ENCODE measurements at regions not wholly inside any gene's neighbourhood (a gene's known extent, or its start where the extent isn't known, plus 50 kb on each side); places are given as distances from the start of the nearest gene placed in this dataset.

DNA sequence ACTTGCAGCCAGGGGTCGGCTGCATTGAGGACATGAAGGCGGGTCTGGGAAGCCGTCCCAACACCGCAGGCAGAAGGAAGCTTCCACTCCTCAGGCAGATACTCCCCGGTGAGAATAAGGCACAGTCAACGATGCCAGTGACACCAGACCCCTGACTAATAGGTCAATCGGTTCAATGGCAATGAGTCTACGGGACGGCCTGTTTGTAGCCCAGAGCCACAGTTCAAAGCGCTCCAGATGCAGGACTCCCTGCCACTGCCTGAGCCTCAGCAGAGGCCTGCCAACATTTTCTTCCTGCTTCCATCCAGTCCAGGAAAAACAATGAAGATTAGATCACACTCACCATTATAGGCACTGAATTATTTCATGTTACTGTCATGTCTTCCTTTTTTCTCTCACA is 84.5 kb upstream of the SIMC1 start:
- Histone ChIP-seq H3K4me1 (ENCODE audit: insufficient read depth, low read length) (no peaks in the 10 kb centered on the region), H4K20me1 (ENCODE audit: insufficient read depth, low read length) (no peaks in the 10 kb centered on the region), H3K4me3 (replicated peaks in 1 of 3; ENCODE audit: insufficient read depth in 1 of 3, low read depth in 2 of 3, low read length in 3 of 3) (no peak overlapping the region), H3K79me2 (ENCODE audit: insufficient read depth, low read length) (no peaks in the 10 kb centered on the region), H3K4me2 (ENCODE audit: low read depth, low read length) (no peak overlapping the region), H3K9ac (ENCODE audit: insufficient read depth, low read depth, low read length) (no peak overlapping the region), H3K9me3 (ENCODE audit: low read length) (no peaks in the 10 kb centered on the region), H3K36me3 (replicated peaks in 1 of 2; ENCODE audit: control insufficient read depth in 1 of 2, insufficient read depth in 2 of 2, low read length in 2 of 2) (no peaks in the 10 kb centered on the region), H3K27ac (ENCODE audit: extremely low read length, insufficient read depth, low read length) (no peak overlapping the region), H2AFZ (ENCODE audit: low read length) (no peak overlapping the region), H3K27me3 (ENCODE audit: control insufficient read depth in 1 of 2, insufficient read depth in 2 of 2, low read length in 2 of 2) (peaks cover 0 to 18% of the 10 kb centered on the region in 2 experiments; a peak in 3 of 5 replicates)
- POLR2A ChIA-PET, result no interaction called here
- intact Hi-C loops (cut with micrococcal nuclease; ENCODE audit: unreplicated experiment) (no loop called here), in situ Hi-C loops (cut with HindIII; ENCODE audit: extremely low pct_ligation_motif_present, low pct_unique_long_range_greater_than_20kb) (no loop called here)
- 68% methylated on average over 5 of the region's 10 CpGs for WGBS (ENCODE audit: low lambda C conversion rate)
- no peak for FAIRE-seq
- CTCF ChIA-PET (ENCODE audit: low intra/inter-chr PET ratio, low total read pairs), result no interaction called here
- ATAC-seq, result no peak
- TF ChIP-seq, protein P1, sequence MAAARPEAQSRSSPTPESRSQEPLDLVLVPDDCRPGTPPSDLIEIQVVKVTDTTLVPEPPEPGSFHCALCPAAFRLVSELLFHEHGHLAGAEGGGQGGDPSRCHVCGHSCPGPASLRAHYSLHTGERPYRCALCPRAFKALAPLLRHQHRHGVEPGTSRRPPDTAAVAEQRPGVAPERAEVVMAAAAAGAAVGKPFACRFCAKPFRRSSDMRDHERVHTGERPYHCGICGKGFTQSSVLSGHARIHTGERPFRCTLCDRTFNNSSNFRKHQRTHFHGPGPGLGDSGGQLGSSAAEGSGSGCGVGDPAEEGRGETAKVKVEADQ (CRISPR knock-in tag; IDR thresholded peaks at IDR 0.05; ENCODE audit: borderline replicate concordance), result no peak
- TF ChIP-seq FOXJ3 (CRISPR knock-in tag; IDR thresholded peaks at IDR 0.05; ENCODE audit: borderline replicate concordance) (no peak), CAMTA2 (CRISPR knock-in tag; IDR thresholded peaks at IDR 0.05; ENCODE audit: borderline replicate concordance) (no peak), ZNF296 (CRISPR knock-in tag; conservative IDR thresholded peaks at IDR 0.05) (no peak), DNMT3B (CRISPR knock-in tag; conservative IDR thresholded peaks at IDR 0.05) (no peak), ZNF577 (CRISPR knock-in tag; IDR thresholded peaks at IDR 0.05; ENCODE audit: borderline replicate concordance, low read depth) (no peak)
- TF ChIP-seq, protein P2, sequence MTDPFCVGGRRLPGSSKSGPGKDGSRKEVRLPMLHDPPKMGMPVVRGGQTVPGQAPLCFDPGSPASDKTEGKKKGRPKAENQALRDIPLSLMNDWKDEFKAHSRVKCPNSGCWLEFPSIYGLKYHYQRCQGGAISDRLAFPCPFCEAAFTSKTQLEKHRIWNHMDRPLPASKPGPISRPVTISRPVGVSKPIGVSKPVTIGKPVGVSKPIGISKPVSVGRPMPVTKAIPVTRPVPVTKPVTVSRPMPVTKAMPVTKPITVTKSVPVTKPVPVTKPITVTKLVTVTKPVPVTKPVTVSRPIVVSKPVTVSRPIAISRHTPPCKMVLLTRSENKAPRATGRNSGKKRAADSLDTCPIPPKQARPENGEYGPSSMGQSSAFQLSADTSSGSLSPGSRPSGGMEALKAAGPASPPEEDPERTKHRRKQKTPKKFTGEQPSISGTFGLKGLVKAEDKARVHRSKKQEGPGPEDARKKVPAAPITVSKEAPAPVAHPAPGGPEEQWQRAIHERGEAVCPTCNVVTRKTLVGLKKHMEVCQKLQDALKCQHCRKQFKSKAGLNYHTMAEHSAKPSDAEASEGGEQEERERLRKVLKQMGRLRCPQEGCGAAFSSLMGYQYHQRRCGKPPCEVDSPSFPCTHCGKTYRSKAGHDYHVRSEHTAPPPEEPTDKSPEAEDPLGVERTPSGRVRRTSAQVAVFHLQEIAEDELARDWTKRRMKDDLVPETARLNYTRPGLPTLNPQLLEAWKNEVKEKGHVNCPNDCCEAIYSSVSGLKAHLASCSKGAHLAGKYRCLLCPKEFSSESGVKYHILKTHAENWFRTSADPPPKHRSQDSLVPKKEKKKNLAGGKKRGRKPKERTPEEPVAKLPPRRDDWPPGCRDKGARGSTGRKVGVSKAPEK (CRISPR knock-in tag; IDR thresholded peaks at IDR 0.05; ENCODE audit: borderline replicate concordance), result no peak
- TF ChIP-seq, protein P3, sequence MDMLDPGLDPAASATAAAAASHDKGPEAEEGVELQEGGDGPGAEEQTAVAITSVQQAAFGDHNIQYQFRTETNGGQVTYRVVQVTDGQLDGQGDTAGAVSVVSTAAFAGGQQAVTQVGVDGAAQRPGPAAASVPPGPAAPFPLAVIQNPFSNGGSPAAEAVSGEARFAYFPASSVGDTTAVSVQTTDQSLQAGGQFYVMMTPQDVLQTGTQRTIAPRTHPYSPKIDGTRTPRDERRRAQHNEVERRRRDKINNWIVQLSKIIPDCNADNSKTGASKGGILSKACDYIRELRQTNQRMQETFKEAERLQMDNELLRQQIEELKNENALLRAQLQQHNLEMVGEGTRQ (IDR thresholded peaks at IDR 0.05; ENCODE audit: low read depth, low read length), result no peak
- TF ChIP-seq, protein P3 (CRISPR knock-in tag; IDR thresholded peaks at IDR 0.05; ENCODE audit: borderline replicate concordance), result no peak
- no peak for DNase-seq (ENCODE audit: low spot score)
- no TSS peak for BruUV-seq (replicated peaks)

Measured in HepG2 (cell line).